Activated CD4-positive, alpha-beta T cell treated with anti-CD3 and anti-CD28 coated beads for 4 hours (primary cell): ENCODE measurements at regions not wholly inside any gene's neighbourhood (a gene's known extent, or its start where the extent isn't known, plus 50 kb on each side); places are given as distances from the start of the nearest gene placed in this dataset.

Experiments used
- DNase-seq, 2 donors: peaks; one replicate each; pipeline ENCODE4 v3.0.0-alpha.2; 2020

DNA sequence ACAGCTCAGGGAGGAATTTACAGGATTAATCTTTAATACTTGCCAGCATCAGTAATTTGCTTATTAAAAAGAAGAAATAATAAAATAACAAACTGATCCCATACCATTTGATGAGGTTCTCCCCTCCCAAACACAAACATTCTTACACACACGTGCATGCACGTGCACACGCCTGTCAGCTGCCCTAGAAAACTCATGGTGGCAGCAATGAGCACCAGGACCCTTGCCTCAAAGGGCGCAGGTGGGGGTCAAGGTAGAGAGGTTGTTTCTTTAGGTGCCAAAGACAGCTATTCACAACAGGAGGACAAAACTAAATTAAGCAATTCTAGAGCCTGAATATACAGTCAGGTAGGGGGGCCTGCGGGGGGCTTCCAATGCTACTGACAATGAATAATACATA is 219.3 kb downstream of the BUD13 start:
- DNase-seq, result no peak

DNA sequence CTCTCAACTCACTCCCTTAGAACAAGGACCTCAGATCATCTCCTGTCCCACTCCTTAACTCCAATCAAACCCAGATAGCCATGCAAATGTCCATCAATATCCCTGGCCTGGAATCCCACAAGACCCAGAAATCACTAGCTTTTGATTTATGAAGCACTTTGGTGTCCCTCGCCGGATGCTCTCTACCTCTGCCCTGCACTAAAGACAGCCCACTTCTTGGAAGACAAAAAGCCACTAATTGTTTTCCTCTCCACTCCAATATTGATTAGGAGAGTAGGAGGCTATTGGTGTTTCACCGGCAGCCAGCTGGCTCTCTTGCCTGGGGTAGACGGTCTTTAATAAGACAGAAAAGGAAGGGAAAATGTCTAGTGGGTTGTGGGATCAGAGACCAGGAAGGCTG is 221.2 kb downstream of the BUD13 start:
- no peak for DNase-seq

DNA sequence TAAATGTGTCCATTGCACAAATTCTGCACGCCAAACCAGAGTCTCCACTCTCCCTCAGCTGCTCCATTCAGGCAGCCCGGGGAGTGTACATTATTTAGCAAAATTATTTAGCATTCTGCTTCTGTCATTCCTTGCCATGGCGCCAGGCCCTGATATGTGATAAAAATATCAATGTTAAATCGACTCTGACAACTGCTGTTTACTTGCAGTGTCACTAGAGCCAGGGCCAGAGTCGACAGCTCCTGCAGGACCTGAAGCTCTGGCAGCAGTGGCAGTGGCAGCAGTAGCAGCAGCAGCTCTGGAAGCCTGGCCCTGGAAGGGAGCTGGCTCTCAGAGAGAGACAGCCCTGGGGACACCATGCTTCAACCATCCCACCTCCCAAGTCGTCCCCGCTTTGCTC is 224.5 kb downstream of the BUD13 start:
- DNase-seq, result no peak

DNA sequence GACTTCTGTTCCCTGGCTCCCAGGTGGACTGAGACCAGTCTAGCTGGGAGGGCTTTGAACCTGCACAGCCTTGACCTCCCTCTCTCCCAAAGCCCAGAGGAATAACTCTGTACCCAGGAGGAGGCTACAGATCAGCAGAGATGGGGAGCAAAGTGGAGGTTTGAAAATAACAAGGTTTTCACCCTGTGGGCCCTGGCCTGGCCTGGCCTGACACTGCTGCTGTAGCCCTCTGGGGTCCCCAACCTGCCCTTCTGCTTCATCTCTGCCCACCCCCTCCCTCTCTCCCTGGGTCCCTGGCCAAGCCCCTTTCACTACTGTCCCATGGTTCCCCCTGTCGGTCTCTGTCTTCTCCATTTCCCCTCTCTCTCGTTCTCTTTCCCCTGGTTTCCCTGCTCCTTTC is 225.2 kb downstream of the BUD13 start:
- no peak for DNase-seq

DNA sequence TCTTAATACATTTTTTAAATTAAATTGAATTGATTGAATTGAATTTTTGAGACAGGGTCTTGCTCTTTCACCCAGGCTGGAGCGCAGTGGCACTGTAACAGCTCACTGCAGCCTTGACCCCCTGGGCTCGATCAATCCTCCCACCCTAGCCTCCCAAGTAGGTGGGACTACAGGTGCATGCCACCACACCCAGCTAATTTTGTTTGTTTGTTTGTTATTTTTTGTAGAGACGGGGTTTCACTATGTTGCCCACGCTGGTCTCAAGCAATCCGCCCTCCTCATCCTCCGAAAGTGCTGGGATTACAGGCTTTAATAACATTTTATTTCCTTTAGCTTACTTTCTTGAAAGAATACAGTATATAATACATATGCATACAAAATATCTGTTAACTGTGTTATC is 226.9 kb downstream of the BUD13 start:
- no peak for DNase-seq

DNA sequence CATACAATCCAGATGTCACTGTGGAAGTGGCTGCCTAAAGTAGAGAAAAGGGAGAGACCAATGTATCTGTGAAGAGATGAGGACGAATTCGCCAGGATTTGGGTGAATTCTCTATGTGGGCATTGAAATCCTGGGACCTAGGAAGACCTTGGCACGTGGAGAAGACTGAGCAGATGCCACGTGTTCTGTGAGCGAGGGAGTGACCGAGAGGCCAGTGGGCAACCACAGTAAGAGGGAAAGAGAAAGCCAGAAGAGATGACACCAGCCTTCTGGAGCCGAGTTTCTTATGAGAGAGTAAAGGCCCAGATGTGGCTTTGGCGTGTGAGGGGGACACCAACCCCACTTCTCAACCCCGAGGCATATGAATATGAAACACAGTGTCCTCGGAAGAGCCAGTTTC is 228.1 kb downstream of the BUD13 start:
- no peak for DNase-seq

DNA sequence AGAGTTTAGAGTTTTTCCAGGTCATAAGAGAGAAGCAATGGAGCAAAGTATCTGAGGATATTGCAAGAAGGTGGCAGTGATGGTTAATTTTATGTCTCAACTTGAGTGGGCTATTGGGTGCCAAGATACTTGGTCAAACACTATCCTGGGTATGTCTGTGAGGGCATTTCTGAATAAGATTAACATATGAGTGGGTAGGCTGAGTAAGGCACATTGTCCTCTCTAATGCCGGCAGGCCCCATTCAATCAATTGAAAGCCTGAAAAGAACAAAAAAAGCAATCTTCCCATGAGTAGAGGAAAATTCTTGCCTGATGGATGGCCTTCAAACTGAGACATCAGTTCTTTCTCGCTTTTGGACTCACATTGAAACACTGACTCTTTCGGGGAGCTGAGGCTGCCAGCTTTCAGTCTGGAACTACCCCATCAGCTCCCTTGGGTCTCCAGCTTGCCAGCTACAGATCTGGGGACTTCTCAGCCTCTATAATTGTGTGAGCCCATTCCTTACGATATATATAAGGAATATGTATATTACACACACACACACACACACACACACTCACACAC is 228.8 kb downstream of the BUD13 start:
- no peak for DNase-seq

DNA sequence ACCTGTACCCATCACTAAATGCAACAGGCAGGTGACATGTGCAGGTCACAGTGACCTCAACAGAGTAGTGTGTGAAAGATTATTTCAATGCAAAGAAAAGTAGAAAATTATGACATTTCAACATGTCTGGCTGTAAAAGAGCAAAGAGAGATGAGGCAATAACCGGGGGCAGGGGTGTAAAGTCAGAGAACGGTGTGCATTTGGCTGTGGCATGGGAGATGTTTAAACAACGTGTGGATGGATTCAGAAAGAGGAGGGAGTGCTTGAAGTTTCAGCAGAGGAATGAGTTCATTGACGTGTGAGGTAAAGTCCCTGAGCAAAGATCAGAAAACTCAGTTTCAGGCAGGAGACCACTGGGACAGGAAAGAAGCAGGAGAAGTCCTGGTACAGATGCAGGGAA is 229.7 kb downstream of the BUD13 start:
- no peak for DNase-seq

DNA sequence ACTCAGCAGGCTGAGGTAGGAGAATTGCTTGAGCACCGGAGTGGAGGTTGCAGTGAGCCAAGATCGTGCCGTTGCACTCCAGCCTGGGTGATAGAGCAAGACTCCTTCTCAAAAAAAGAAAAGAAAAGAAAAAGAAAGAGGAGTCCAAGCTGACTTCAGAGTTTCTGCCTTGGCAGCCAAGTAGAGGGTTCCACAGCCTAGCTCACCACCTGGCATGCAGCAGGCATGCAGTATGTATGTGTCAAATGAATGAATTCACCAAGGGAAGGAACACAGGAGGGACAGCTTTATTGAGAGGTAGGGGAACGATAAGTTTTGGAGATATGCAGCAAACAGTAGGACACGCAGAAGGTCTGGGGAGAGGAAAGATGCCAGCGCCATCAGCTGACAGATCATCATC is 230.4 kb downstream of the BUD13 start:
- DNase-seq, result no peak

DNA sequence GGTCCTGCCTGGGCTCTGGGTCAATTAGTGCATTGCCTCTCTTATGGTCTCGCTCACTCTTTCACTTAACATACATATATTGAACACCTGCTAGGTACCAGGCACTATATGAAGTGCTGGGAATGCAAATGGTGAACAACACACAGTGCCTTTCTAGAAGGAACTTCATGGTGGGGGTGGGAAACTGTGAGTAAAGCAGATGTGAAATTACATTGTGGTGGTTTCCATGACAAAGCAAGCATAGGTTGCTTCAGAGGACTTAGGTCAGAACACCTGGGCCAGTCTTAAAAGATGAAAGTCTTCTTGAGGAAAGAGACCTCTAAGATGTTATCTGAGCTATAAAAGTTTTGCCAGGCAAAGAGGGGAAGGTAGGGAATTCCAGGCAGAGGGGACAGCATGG is 231.3 kb downstream of the BUD13 start:
- DNase-seq, result no peak

DNA sequence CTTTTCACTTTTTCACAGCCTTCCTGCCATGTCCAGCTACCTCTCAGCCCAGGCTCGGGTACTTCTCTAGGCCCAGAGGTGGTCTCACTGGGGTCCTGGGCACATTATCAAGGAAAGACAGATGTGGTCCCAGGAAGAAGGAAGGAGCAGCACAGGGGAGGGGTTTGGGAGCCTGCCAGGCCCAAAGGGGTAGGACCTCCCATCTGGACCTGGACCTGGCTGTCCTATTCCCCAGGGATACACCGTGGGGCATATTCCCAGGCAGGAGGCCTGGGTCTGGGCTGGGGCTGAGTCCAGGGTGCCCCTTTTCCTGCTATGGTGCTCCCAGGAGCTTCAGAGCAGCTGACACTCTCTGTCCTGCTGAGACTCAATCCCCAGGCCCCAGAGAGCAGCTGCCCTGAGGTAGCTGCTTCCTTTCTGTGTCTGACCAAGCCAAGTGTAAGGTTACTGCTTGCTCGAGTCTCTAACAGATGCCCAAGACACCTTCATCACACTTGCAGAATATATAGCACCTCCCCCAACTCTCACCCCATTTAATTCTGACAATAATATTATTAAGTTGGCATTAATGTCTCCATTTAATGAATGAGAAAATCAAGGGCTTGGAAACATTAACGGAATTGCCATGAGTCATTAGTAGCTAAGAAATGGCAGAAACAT is 232.0 kb downstream of the BUD13 start:
- no peak for DNase-seq

DNA sequence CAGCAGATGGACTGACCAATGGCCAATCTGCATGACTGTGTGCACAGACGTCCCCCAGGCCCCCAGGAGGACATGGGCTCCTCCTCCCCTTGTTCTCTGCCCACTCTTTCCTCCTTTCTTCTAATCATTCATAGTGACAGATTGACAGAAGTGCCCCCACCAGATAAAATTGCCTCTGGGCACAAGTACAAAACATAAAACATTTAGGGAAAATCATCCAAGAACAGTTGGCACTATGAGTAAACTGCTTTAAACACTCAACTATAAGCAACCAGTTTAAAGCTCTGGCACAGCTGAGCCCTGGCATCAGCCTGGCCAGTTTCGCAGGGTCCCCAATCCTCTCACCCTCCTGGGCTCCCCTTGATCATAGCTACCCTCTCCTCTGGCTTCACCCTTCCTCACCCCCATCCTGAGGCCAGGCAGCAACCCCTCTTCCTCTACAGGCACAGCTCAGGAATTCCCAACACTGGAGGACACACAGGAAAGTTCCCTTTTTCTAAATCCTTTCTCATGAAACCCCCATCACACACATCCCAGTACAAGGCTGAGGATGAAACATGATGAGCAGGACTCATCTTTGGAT is 232.9 kb downstream of the BUD13 start:
- DNase-seq, result no peak

DNA sequence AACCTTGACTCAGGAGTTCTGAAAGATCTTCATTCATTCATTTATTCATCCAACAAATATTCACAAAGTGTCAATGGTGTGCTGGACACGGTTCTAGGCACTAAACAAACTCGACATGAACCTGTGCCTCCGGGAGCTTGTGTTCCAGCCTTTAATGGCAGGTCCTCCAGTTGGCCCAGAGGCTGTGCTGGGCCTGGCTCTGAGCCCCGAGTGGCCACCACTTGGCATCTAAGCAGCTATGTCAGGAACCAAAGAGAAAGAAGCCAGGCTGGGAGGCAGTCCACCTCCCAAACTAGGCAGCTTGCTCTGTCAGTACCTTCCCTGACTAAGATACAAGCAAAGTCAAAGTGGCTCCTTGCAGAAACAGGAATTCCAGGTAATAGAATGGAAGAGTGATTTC is 233.6 kb downstream of the BUD13 start:
- DNase-seq, result no peak

DNA sequence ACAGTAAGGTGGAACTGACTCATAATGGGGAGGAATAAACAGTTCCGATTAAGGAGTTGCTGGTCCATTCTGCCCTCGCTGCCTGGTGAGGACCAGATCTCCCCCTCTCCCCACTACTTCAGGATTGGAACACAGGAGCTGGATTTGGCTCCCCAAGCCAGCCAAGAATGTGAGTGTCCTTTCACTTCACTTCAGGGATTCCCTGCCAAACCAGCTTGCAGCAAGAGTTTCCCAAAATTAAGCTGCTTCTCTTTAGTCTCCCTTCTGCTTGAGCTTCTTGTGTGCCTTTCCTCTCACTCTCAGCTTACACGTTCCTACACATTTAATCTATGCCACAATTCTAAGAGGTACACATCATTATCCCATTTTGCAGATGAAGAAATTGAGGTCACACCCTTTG is 234.1 kb downstream of the BUD13 start:
- DNase-seq, result no peak

DNA sequence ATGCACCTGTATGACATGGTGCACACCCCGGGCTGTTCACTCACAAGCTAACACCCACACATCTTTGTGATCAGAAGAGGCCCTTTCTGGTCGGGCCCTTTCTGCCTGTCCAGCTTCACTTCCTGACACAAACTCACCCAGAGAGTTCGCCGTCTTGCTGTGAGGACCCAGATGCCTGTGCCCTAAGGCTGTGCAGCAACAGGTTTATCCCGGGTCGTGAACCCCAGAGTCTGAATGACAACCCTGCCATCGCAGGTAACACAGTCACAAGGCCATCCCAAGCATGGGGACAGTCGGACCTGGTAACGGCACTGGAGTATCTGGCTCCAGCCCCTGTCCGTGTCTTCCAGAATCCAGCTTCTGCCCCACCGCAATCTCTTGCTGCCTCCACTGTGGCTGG is 235.1 kb downstream of the BUD13 start:
- DNase-seq, result no peak

DNA sequence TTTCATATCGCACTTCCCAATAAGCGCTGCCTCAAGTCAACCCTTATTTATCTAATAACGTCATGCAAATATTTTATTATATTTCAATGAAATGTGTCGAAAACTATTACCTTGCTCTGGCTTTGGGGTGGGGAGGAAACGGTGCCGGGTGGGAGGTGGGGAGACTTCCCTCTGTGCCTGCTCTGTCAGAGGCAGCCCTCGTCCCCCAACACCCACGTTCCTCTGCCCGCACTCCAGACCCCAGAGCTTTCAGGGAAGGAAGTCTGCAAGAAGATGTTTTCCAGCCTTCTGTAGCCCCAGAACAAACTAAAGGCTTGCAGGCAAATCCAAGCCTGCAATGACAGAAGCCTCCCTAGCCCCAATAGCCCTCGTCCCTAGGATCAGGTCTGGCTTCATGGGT is 235.7 kb downstream of the BUD13 start:
- no peak for DNase-seq

DNA sequence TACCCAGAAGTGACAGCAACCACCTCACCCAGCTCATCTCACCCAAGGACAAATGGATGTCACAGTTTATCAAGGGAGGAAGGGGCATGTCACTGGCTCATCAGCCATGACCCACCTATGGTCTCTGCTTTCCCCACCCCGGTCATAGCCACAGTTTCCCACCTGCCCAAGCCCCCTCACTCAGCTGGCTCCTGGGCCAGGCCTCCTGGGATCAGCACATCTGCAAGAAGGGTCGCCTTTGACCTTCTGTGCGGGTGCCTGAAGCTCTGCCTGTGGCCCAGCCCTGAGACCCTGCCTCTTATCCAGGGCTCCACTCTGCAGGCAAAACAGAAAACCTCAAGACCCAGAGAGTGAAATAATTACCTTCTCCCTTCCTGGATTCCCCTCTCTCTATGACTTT is 236.4 kb downstream of the BUD13 start:
- DNase-seq, result no peak

DNA sequence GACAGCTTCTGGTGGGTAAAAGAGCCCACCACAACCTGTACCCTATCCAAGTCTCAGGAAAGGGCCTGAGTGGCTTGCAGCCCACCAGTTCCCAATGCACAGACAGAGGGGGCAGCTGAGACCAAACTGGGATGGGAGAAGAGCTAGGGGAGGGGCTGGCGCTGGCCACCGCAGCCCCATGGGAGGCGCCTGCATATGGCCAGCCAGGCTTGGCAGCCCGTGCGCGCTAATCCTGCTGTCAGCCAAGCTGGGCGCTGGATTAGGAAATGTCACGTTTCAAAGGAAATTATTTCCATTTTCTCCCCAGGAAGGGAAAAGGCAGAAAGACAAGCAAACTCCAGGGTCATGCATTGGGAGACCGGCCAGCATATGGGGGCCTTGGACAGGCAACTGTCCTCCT is 236.8 kb downstream of the BUD13 start:
- DNase-seq, result no peak

DNA sequence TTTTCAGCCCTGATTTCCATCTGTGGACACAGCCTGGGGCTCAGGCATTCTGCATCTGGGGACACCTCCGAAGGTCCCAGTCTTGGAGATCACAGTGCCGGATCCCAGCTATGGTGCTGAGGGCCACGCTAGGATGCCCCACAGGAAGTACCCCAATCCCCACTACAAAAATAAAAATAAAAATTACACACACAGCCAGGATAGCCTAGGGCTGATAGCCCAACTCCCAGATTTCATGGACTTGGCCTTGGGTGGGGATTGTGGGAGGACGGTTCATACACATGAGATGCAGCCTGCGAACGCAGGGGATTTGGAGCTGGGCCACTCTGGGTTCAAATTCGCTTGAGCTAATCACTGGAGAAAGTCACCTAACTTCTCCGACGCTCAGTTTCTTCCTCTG is 237.7 kb downstream of the BUD13 start:
- DNase-seq, result no peak

DNA sequence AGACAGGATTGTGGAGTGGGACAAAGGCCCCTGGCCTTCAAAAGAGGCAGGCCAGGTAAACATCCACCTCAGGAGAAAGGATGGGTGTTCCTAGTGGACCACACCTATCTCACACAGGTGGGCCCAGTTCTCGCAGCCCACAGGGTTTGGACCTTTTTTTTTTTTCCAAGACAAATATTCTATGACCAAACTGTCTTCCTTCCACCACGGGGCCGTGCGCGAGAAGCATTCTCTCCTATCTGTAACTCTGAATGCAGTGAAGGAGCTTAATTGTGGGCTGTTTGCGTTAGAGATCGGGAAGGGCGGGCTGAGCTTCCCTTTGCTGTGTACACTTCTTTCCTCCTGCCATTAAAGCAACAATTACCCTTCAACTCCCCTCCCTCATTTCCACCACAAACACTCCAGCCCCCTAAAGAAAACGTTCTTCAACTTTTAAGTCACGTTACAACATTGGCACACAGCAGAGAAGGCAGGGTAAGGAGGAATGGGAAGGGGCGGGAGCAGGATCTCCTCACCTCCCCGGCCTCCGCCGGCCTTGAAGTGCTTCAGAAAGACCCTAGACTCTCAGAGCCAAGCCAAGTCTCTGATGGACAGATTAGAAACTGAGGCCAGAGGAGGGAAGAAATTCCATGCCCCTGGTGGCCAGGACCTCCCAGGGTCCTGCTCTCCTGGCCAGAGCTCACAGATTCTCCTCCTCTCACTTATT is 238.4 kb downstream of the BUD13 start:
- DNase-seq, result no peak

DNA sequence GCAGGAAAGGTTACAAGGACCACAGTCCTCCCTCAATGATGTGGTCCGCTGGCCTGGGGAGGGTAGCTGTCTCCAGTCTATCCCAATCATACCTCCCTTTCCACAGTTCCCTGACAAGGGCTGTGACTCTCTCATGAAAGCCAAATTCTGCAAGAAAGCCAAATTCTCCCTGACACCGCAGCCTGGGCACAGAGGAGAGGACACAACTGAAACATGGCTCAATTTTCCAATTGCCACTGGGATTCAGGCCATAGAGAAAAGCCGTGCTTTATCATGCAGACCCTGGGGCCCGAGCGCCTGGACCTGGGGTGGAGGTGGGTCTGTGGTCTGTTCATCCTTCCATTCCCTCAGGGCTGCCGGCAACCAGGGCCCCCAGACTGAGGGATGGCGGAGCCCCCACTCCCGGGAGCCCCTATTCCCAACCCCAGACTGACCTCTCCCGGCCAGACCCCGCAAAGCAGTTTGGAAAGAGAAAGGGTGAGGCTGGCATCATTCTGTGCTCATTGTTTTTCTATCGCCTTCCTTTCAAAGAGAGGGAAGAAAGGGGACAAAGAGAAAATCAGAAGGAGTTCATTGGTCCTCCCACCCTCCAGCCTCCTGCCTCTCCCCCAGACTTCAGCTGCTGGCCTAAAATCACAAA is 239.5 kb downstream of the BUD13 start:
- DNase-seq, result no peak

DNA sequence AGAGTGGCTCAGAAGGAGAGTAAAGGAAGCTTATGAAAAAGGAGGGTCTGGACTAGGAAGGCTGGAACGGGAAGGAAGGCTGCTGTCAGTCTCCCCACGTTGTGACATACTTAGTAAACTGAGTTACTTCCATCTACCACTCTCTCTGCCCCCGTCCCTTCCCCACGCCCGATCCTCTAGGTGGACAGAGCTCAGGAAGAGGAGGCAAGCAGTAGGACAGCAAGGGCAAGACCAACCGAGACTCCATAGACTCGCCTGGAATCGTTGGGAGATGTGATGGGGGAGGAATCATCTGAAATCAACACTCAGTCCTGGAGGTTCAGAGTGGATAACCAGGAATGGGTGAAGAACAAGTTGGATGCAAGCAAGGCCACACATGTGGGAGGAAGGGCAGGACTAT is 240.7 kb downstream of the BUD13 start:
- DNase-seq, result no peak

DNA sequence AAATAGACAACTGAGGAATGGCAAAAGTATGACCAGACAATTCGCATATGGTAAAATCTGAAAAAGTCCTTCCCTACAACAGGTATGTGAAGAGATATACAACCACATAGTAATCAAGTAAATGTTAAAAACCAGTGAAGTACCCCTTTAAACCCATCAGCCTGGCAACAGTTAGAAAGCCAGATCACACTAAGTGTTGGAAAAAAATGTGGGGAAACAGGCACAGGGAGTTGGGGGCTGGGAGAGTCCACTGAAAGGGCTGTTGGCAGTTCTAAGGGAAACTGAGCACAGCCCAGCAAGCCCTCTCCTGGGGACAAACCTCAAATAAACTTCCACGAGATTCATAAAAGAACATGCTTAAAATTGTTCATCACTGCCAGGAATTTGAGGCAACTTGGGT is 242.1 kb downstream of the BUD13 start:
- DNase-seq, result no peak

DNA sequence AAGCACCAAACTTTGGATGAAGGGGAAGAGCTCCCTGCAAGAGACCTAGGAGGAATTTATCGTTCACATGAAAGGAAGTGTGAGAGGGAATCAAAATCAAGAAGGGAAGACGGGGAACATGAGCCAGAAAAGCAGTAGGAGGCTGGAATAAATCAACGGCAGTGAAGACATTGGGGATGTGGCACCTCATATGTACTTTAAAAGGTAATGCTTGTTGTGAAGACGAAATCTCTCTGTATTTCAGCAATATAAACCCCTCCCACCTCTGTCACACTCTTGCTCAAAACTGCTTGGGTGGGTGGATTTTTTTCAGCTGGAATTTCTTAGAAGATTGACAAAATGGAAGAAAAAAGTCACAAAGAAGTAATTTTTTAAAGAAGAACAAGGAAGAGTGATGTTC is 243.5 kb downstream of the BUD13 start:
- DNase-seq, result no peak
